KG1 (cell line): ENCODE measurements at regions not wholly inside any gene's neighbourhood (a gene's known extent, or its start where the extent isn't known, plus 50 kb on each side); places are given as distances from the start of the nearest gene placed in this dataset.

Source experiments
- DNase-seq: peaks from one replicate; lab custom pipeline; 2025; lab: John Stamatoyannopoulos, UW

- DNase-seq = no peak
These were observed 550.5 kb downstream of the MMUT start for GRCh38 chr6:48912503-48912902.

GRCh38 chr6:48904809-48905208 is 558.2 kb downstream of the MMUT start:
- DNase-seq = no peak

GRCh38 chr6:48894469-48894868 is 568.6 kb downstream of the MMUT start:
- DNase-seq = no peak

GRCh38 chr6:48893048-48893447 is 570.0 kb downstream of the MMUT start:
- DNase-seq = no peak

- no peak for DNase-seq
These were observed 571.7 kb downstream of the MMUT start for GRCh38 chr6:48891308-48891707.

GRCh38 chr6:48889429-48889828 is 573.6 kb downstream of the MMUT start:
- DNase-seq = no peak

- DNase-seq = no peak
These were observed 579.9 kb downstream of the MMUT start for GRCh38 chr6:48883116-48883515.

GRCh38 chr6:48881551-48881950 is 581.5 kb downstream of the MMUT start:
- no peak for DNase-seq

GRCh38 chr6:48869595-48869994 is 593.5 kb downstream of the MMUT start:
- no peak for DNase-seq

GRCh38 chr6:48866682-48867081 is 596.4 kb downstream of the MMUT start:
- no peak for DNase-seq

- no peak for DNase-seq
These were observed 602.9 kb downstream of the MMUT start for GRCh38 chr6:48860175-48860574.

GRCh38 chr6:48859562-48860123 is 603.4 kb downstream of the MMUT start:
- no peak for DNase-seq

GRCh38 chr6:48845219-48845618 is 617.8 kb downstream of the MMUT start:
- no peak for DNase-seq

GRCh38 chr6:48844696-48845095 is 618.4 kb downstream of the MMUT start:
- DNase-seq = no peak

GRCh38 chr6:48840896-48841295 is 622.2 kb downstream of the MMUT start:
- DNase-seq = no peak

GRCh38 chr6:48839206-48839605 is 623.8 kb downstream of the MMUT start:
- no peak for DNase-seq

- DNase-seq = no peak
These were observed 625.3 kb downstream of the MMUT start for GRCh38 chr6:48837744-48838143.

GRCh38 chr6:48835421-48835958 is 627.6 kb downstream of the MMUT start:
- DNase-seq = no peak

- no peak for DNase-seq
These were observed 628.3 kb downstream of the MMUT start for GRCh38 chr6:48834706-48835105.

- no peak for DNase-seq
These were observed 629.1 kb downstream of the MMUT start for GRCh38 chr6:48833916-48834315.

- DNase-seq = no peak
These were observed 636.0 kb downstream of the MMUT start for GRCh38 chr6:48826901-48827701.

GRCh38 chr6:48826152-48826515 is 636.9 kb downstream of the MMUT start:
- DNase-seq = no peak

GRCh38 chr6:48825501-48826151 is 637.4 kb downstream of the MMUT start:
- no peak for DNase-seq
